GM21381 (cell line): ENCODE measurements at regions not wholly inside any gene's neighbourhood (a gene's known extent, or its start where the extent isn't known, plus 50 kb on each side); places are given as distances from the start of the nearest gene placed in this dataset.

Source experiments
- ATAC-seq: cut with Tn5 transposase; IDR thresholded peaks from one replicate; pipeline ENCODE4 v1.9.1; 2021; ENCODE audit warnings: mild to moderate bottlenecking, moderate library complexity; ENCODE audit not compliant: unreplicated experiment

DNA sequence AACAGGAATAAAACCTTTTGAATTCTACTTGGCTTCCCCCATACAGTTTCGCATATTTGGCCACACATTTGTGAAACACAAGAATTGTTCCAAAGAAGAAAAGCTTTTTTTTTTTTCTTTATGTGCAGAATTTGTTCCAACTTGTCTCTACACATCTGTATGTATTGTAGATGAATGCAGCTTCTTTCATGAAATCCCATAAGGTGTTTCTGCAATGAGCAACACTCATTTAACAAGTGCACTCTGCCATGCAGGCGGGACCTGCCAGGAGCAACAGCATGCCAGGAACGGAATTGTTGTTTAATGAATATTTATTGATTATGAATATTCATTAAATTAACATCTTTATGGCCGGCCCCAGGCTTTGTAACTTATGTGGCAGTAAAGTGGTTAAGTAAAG is 1075.0 kb downstream of the TTLL7 start:
- no peak for ATAC-seq

DNA sequence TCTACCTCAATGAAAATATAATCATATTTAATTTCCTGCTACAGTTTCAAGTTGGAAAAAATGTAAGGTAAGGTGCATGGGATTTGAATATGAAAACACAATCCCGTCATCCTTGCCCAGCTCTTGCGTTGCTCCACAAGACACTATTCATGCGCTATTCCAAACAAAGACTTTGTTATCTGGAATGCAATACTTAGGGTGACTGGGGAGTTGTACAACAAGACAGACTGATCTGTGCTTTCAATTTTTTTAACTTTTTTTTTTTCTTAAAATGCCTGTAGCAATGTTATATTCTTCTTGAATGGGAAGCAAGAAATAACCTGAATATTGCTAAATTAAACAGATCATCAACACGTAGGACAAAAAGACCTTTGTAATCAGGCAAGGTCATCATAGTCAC is 1077.2 kb downstream of the TTLL7 start:
- ATAC-seq = no peak

DNA sequence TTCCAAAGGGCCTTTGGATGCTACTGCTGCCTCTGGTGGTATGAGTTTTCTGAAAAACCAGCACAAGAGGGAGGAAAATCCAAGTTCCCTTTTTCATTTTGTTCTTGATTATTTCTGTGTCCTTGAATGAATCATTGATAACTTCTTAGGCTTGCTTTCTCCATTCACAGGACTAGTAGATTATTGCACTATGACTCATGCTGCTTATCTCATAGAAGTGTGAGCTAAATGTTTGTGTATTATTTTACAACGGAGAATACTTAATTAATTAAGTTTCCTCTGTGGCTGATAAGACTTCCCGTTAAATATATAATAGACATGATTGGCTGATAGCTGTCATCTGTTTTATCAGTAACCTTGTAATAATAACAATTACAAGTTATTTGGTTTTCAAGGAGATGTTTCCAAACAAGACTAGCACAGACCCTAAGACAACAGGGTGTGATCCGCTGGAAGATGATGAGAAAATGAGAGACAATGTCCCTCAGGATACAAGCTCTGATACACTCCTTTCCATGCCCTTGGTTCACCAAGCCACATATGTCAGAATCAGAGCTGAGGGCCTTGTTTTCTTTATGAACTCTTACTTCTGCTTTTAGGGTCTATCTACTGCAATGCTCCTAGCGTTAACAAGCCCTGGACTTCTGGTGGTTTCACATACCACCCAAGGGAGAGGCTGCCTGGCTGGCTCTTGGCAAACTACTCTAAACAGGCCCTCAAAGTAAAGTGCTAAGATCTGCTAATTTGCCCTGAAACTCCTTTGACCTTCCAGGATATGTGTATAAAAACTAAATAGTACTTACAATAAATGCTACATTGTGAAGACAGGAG is 1078.3 kb downstream of the TTLL7 start:
- ATAC-seq = no peak

DNA sequence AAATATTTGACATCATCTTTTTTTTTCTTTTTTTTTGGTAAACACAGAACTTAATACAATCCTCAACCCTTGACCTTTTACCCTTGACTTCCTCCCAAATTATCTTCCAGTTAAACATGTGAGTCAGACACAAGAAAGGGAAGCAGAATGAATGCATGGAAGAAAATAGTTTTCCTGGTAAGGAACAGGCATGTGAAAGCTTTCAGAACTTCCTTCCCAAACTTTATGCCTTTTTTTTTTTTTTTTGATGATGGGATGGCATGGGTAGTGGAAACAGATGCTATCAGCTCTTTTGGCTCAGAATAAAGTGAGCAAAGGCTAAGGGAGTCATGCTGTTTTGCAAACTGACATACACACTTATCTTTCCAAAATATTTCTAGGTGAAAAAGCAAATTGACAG is 1079.1 kb downstream of the TTLL7 start:
- ATAC-seq = no peak

DNA sequence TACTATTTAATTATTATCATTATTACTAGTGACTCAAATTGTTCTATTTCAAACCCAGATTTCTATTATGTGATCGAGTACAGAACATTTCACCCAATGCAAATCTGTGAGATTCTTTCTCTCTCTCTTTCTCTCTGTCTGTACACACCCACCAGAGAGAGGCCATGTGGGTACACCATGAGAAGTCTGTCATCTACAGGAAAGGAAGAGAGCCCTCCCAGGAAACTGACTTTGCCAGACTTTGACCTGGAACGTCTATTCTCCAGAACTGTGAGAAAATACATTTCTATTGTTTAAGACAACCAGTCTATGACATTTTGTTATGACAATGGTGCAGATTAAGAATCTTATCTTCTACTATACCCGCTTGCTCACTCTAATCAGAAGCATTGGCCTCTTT is 1091.6 kb downstream of the TTLL7 start:
- ATAC-seq = no peak

DNA sequence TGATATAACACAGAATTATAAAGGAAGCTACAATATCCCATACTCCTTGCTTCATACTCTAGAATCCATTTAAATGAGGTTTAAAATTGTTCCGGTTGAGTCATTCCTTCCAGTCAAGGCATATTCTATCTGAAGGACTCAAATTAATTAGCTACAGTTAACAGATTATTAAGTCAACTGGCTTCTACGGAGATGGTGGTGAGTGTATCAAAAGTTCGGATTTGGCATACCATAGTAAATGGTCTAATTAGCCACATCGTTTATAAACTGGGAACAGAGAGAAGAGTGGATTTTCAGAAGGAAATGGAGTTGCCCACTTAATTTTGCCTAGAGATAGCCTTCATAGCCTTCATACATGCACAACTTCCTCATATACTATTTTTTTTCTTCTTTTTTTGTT is 1095.3 kb downstream of the TTLL7 start:
- no peak for ATAC-seq

DNA sequence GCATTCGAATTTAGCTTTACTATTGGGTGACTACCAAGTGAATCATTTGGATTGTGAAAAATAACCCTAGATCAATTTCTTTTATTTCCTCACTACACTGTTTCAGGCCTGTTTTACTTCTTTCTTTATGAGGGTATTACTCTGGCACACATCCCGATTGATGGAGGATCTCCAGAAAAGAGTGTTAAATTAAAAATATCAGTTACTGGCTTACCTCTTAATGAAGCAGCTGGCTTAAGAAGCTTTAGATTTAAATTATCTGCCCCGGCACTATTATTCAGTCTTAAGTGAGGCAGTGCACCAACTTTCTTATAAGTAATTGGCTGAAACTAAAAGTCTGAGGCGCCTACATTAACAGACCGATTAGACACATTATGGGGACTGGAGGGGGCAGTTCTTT is 1097.4 kb downstream of the TTLL7 start:
- no peak for ATAC-seq

DNA sequence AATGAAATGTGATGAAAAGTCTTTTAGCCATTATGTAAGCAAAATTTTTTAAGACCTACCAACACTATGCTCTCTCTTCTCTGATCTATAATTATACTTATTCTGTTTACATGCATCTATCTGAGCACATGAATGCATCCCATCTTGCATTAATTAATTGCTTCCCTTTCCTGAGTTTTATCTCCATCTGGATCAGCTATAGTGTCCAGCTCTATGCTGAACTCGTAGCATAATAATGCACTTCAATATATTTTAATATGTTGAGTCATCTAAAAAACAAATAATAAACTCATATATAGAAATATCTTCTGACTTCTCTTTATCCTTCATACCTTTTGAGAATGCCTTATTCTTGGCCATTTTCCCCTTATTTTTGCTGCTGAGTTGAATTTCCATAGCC is 1097.8 kb downstream of the TTLL7 start:
- ATAC-seq = no peak

DNA sequence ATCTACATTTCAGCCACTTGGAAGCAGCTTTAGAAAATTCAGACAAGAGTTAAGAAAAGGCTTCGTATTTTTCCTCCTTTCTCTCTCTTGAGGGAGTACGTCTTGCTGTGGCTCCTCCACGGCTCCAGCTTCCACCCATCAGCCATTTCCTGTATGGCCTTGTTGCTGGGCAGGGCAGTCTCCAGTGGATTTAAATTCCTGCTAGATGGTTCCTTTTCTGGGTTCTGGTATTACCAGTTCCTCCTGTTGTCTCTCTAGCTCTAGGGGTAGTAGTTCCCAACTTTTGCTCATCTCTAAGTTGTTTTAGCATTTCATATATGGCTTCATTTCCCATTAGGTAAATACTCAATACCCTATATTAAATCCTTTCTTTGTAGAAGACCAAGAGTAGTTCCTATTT is 1098.3 kb downstream of the ADGRL2 start:
- no peak for ATAC-seq

DNA sequence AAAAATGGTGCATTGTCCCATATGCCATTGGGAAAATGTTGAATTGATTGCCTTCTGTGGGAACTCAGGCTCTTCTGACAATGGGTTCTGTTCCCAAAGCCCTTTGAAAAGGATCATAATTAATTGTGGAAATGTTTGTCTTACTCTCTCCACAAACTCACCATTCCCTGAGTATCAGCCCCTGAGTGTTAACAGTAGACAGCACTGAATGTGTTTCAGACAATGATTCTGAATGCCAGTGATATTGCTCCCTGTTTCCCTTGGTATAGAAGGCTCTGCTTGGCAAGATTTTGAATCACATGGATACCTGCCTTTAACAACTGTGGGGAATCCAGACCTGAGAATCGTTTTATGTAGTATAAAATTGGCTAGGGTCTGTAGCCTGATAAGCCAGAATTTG is 1096.8 kb downstream of the ADGRL2 start:
- no peak for ATAC-seq

DNA sequence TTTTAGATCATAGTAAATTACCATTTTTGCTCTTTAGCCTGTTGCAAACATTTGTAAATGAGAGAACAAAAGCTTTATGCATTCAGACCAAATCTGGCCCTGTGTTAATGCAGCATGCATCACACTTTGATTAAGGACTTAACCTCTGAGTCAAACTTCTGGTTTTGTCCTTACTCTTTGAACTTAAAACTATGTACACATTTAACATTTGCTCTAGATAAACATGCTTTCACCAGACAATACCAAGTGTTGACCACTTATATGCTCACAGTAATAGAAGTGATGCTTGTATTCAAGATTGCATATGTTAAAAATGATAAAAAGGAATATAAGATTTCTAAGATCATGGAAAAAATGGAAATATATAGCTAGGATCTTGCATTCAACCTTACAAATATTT is 1095.3 kb downstream of the ADGRL2 start:
- ATAC-seq = no peak

DNA sequence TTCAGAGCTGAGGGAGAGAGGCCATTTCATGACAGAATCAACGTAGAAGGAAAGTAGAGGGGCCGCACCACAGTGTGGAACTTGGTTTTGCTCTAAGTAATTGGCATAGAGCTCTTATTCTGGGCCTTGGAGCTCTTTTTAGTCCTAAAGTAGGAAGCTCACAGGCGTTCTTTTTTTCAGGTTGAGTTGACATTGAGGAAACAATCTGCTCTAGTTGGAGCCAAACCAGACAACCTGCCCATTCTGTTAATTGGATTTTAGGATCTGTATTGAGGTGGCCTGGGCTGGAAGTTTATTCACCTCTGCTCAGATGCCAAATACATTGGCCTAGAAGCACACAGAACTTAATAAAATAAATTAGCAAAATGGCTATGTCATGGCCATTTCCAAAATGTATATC is 1093.9 kb downstream of the ADGRL2 start:
- ATAC-seq = no peak

DNA sequence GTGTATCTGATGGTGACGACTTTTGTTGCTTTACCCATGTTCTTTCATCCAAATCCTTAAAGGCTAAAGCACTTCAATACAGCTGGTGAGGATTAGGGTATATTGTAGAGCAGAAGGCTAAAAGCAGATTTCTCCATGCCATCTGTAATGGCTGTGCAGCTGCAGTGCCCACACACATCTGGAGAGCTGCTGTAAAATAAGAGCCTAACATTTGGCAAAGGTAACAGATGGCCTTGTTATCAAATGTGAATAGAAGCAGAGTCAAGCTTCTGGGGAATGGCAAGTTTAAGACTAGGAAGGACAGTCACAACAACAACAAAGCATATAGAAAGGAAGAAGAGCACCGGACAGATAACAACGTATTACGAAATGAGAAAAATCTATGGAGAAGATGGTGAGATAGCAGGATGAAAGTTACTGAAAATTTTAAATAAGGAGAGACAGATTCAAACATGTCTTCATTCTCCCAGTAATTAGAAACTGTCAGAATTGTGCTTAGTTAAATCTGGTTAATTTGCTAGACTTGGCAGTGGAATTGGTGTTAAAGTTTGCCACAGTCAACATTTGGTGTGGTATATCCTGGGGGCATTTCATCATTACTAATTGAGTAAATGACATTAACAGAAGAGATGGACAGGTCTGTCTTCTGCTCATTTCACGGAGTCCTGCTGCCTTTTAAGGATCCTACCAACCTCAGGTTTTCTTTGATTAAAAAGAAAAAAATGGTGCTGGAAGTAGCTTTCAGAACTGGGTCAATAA is 1093.2 kb downstream of the ADGRL2 start:
- no peak for ATAC-seq

DNA sequence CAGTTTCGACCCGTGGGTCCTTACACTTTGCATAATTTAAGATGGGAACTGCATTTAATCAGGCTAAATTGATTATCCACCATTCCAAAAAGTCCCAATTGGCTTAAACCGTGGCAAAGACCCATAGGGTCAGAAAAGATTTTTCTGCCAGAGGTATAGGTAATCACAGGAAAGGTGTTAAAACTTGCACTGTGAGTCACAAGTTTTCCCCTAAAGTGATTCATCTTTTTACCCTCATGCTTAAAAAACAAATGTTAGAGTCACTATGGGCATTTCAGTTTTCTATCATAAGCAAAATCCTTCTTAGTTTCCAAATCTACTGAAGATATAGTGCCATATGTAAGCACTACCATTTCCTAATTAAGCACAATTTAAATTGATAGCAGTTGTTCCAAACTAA is 1079.8 kb downstream of the ADGRL2 start:
- no peak for ATAC-seq

DNA sequence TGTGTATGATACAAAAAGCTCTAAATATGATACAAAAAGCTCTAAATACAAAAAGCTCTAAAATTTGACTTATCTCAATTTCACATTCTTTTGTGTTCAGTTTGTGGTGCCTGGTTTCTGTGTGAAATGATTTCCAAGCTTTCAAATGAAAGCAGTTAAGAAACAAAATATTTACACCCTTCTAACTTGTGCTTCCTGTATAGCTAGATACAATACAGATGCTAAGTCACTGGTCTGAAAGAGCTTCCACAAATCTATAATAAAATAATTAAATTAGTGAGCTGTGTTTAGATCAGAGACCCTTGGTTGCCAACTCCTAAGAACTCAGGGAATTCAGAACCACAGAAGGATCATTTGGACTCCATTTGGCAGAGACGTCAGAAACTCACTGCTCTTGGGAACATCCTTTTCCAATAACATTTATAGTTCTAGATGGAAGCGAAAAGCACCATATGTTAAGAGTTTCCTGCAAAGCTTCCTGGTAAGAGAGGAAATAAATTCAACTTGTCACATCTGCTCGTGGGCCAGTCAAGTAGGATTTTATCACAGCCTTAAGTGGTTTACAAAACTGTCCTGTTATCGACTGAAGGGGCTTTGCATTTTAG is 1079.1 kb downstream of the ADGRL2 start:
- no peak for ATAC-seq

DNA sequence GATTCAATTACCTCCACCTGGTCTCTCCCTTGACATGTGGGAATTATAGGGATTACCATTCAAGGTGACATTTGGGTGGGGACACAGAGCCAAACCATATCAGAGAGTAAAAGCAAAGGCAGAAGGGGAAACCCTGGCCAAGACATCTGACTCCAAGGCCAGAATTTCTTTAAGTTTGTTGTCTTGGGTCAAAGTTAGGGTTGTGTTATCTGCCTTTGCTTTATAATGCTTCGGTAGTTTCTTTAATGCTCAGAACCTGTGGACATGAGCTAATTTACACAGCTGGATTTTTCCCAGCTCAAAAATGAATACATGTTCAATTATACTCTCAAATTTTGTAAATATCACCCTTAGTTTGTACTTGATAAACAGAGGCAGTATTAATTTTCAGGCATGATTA is 1074.4 kb downstream of the ADGRL2 start:
- ATAC-seq = no peak

DNA sequence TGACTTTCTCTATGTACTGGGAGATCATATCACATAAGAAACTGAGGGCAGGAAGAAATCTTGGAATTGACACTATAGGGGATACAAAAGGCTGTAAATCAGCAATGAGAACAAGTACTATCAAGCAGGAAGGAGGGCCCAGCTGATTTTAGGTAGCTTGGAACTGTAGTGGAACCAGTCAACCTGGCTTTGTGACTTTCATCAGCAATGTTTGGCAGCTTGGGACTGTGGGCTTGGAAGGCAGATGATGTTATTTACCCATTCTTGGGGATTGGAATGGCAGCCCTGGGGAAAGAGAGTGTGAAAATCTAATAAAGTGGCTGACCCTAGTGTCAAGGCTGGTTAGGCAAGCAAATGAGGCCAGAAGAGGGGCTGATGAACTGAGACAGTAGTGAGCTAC is 1073.3 kb downstream of the ADGRL2 start:
- no peak for ATAC-seq

DNA sequence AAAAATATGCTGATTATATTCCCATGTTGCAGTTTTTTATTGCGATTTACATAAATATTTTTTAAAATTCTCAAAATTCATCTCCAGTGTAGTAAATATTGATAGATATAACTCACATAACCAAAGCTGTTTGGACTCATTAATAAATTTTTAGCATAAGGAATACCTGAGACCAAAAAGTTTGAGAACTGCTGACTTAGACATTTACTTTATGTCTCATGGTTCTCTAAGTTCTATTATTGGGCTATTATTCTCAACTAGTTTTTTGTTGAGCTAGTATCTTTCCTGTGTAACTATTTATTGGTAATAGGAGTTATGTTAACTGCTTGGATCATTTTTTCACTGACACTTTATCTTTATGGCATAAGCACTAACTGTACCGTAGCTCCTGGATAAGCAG is 1069.6 kb downstream of the ADGRL2 start:
- no peak for ATAC-seq

DNA sequence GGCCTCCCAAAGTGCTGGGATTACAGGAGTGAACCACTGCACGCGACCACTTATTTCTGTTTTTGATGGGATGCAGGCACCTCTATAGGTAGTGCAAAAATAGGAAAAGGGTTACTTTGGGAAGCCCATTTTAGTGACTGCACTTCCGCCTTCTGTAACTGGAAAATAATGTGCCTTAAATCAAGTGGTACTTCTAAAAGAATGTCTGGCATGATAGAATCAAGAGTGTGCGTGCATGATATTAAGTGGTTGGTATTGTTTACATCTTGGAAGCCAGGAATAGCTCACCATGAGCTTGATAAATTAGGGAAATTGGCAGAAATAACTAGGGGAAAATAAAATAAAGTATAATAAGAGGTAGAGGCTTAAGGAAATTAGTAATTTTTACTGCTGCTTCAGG is 1067.0 kb downstream of the ADGRL2 start:
- no peak for ATAC-seq

DNA sequence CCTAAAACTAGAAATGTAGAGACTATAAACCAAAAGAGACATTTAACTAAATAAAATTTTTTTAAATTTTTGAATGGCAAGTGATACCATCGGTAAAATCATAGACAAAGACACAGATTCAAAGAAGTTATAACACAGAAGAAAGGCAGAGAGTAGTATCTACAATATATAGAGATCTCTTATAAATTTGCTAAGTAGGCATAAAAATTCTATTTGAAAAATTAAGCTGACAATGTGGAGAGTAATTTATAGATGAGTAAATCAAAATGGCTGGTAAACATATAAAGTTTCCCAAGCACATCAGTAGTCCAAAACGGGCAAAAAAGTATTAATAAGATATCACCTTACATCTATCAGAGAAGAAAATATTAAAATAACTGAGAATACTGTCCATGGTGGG is 1061.0 kb downstream of the ADGRL2 start:
- ATAC-seq = no peak

DNA sequence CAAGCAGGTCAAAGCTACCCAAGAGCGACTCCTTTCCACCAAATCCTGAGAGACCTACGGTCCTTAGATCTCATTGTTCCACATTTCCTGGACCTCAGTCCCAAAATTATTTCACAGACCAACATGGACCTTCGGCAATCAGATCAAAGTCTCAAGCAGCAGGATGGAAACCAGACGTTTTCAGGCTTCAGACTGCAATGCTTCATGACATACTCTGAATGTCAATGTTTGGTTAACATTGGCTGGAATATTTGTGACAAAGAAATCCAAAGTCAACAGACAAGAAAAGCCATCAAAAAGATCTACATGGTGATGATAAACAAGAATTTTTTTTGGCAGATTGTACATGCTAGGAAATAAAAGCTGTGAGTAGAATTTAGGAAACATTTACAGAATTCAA is 1057.3 kb downstream of the ADGRL2 start:
- ATAC-seq = no peak

DNA sequence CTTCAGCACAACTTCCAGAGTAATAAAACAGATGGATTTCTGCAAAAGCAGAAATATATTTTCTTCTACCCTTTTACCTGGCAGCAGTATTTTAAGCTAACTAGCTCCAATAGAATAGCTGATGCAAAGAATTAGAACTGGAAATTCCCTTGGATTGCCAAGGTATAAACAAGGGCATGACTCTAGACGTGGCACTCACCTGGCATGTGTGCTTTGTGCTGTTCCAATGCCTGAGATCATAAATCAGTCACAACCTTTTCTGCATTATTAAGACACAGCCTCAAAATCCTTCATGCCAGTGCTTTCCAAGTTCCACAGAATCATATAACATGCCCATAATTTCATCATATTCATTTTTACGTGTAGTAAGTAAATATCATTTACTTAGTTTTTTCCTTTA is 1048.7 kb downstream of the ADGRL2 start:
- no peak for ATAC-seq
